HL-60 (cell line): ENCODE measurements at regions not wholly inside any gene's neighbourhood (a gene's known extent, or its start where the extent isn't known, plus 50 kb on each side); places are given as distances from the start of the nearest gene placed in this dataset.

ENCODE experiments used
- DNase-seq, 2 experiments: peaks; one replicate each; pipeline ENCODE4 v3.0.0-alpha.2; 2010 to 2020; ENCODE audit warnings: low read depth in 1 of 2, low spot score in 1 of 2
- H3K27ac ChIP-seq: fragments of 250-450 bp; sonication (Bioruptor Pico); replicated peaks from 2 replicates; pipeline ENCODE4 v1.5.1; 2020; ENCODE audit warnings: mild to moderate bottlenecking, moderate library complexity
- H3K27me3 ChIP-seq: fragments of 250-450 bp; sonication (Bioruptor Pico); 2 replicates; pipeline ENCODE4 v1.5.1; 2021; ENCODE audit warnings: mild to moderate bottlenecking, moderate library complexity; ENCODE audit not compliant: insufficient read depth, poor library complexity, severe bottlenecking
- H3K4me3 ChIP-seq: replicated peaks from 2 replicates; pipeline ENCODE4 v1.5.1; 2011; ENCODE audit warnings: mild to moderate bottlenecking, control low read depth, low read length; ENCODE audit not compliant: insufficient read depth
- CTCF ChIP-seq: IDR thresholded peaks from one replicate; pipeline ENCODE4 v1.5.1; 2011; ENCODE audit warnings: low read length, control low read depth, inconsistent platforms; ENCODE audit not compliant: insufficient read depth
- GABPA ChIP-seq: IDR thresholded peaks from 2 replicates; pipeline ENCODE4 v1.6.1; 2012; ENCODE audit warnings: low read depth
- POLR2AphosphoS5 ChIP-seq: IDR thresholded peaks from 2 replicates; pipeline ENCODE4 v1.6.1; 2012; ENCODE audit warnings: low read depth
- REST ChIP-seq: IDR thresholded peaks from 2 replicates; pipeline ENCODE4 v1.6.1; 2012; ENCODE audit warnings: low read depth; ENCODE audit not compliant: insufficient replicate concordance
- SPI1 ChIP-seq: IDR thresholded peaks from 2 replicates; pipeline ENCODE4 v1.6.1; 2012; ENCODE audit warnings: low read depth, mild to moderate bottlenecking, borderline replicate concordance

GRCh38 chr2:194411221-194411620 lies 1245.8 kb upstream of the SLC39A10 start:
- H3K27ac ChIP-seq, result no peak overlapping the region
- TF ChIP-seq CTCF, result no peak
- no peak for TF ChIP-seq POLR2AphosphoS5
- no peak for TF ChIP-seq GABPA
- no peak for TF ChIP-seq SPI1
- no peak for TF ChIP-seq REST

GRCh38 chr2:194395818-194396217 lies 1261.2 kb upstream of the SLC39A10 start:
- TF ChIP-seq POLR2AphosphoS5, result no peak
- no peak for TF ChIP-seq GABPA
- TF ChIP-seq SPI1, result no peak
- no peak for TF ChIP-seq CTCF
- Histone ChIP-seq H3K27ac (no peak overlapping the region), H3K27me3 (no peaks in the 10 kb centered on the region), H3K4me3 (no peak overlapping the region)
- DNase-seq, result no peak

More at GRCh38 chr2:194411221-194411620, 1245.8 kb upstream of the SLC39A10 start:
- H3K4me3 ChIP-seq, result no peak overlapping the region
- H3K27me3 ChIP-seq, result no peaks in the 10 kb centered on the region
- no peak for DNase-seq

- no peak for DNase-seq
- Histone ChIP-seq H3K27me3 (no peaks in the 10 kb centered on the region), H3K4me3 (no peak overlapping the region), H3K27ac (no peak overlapping the region)
- TF ChIP-seq CTCF (no peak), POLR2AphosphoS5 (no peak), GABPA (no peak), REST (no peak), SPI1 (no peak)
These were observed 1271.7 kb upstream of the SLC39A10 start for GRCh38 chr2:194385376-194385775.

- no peak for DNase-seq
- TF ChIP-seq REST (no peak), POLR2AphosphoS5 (no peak), CTCF (no peak), GABPA (no peak), SPI1 (no peak)
- Histone ChIP-seq H3K27ac (no peak overlapping the region), H3K27me3 (no peaks in the 10 kb centered on the region), H3K4me3 (no peak overlapping the region)
These were observed 1273.6 kb upstream of the SLC39A10 start for GRCh38 chr2:194383401-194383800.
